Osteoblast (primary cell): ENCODE measurements at regions not wholly inside any gene's neighbourhood (a gene's known extent, or its start where the extent isn't known, plus 50 kb on each side); places are given as distances from the start of the nearest gene placed in this dataset. TPM values are rescaled to one million over a fixed set of nuclear protein-coding genes. Genes with fewer than 3 reads are reported as not detected.
A peak's percentile ranks its signal among the peaks of the same experiment; 100 is the strongest.

ENCODE experiments used
- DNase-seq: peaks from one replicate; pipeline ENCODE4 v3.0.0; 2011; ENCODE audit warnings: low spot score, mixed read lengths; ENCODE audit not compliant: insufficient read length; ENCODE audit errors: missing footprints
- H2AFZ ChIP-seq: 2 replicates; pipeline ENCODE4 v1.6.0; 2011; ENCODE audit warnings: mild to moderate bottlenecking, low read length
- H3K27ac ChIP-seq: 2 replicates; pipeline ENCODE4 v1.5.1; 2011; ENCODE audit warnings: mild to moderate bottlenecking, low read depth, low read length, moderate library complexity
- H3K27me3 ChIP-seq: 2 replicates; pipeline ENCODE4 v1.6.0; 2012; ENCODE audit warnings: mild to moderate bottlenecking, control low read depth, inconsistent platforms, low read length, moderate library complexity; ENCODE audit not compliant: insufficient read depth
- H3K36me3 ChIP-seq: 2 replicates; pipeline ENCODE4 v1.5.1; 2011; ENCODE audit warnings: mild to moderate bottlenecking, low read length, control low read depth, moderate library complexity; ENCODE audit not compliant: insufficient read depth
- H3K4me1 ChIP-seq: 2 replicates; pipeline ENCODE4 v1.5.1; 2011; ENCODE audit warnings: mild to moderate bottlenecking, low read length, control low read depth, moderate library complexity; ENCODE audit not compliant: insufficient read depth
- H3K4me2 ChIP-seq: 2 replicates; pipeline ENCODE4 v1.6.0; 2011; ENCODE audit warnings: mild to moderate bottlenecking, low read length; ENCODE audit not compliant: insufficient read depth
- H3K4me3 ChIP-seq: fragments of 200-600 bp; sonication (generic); 3 replicates; pipeline ENCODE4 v1.5.1; 2012; ENCODE audit warnings: mild to moderate bottlenecking, low read length, inconsistent platforms; ENCODE audit not compliant: insufficient read depth
- H3K79me2 ChIP-seq: 2 replicates; pipeline ENCODE4 v1.6.0; 2012; ENCODE audit warnings: mild to moderate bottlenecking, low read length, control low read depth, inconsistent platforms; ENCODE audit not compliant: insufficient read depth
- H3K9me3 ChIP-seq: 2 replicates; pipeline ENCODE4 v1.5.1; 2011; ENCODE audit warnings: low read depth, low read length, control low read depth
- H4K20me1 ChIP-seq: 2 replicates; pipeline ENCODE4 v1.6.0; 2012; ENCODE audit warnings: mild to moderate bottlenecking, low read length, control low read depth; ENCODE audit not compliant: insufficient read depth
- small RNA-seq: library from RNA; depleted of rRNA; stranded (forward); fragments of <200 nt; gene quantifications from one replicate; pipeline ENCODE3, GENCODE V24; 2012
- TF ChIP-seq, protein P1 (sequence below): IDR thresholded peaks from 2 replicates; pipeline ENCODE4 v1.5.1; 2011; ENCODE audit warnings: mild to moderate bottlenecking, low read depth, low read length, moderate library complexity; ENCODE audit errors: extremely low read depth

DNA sequence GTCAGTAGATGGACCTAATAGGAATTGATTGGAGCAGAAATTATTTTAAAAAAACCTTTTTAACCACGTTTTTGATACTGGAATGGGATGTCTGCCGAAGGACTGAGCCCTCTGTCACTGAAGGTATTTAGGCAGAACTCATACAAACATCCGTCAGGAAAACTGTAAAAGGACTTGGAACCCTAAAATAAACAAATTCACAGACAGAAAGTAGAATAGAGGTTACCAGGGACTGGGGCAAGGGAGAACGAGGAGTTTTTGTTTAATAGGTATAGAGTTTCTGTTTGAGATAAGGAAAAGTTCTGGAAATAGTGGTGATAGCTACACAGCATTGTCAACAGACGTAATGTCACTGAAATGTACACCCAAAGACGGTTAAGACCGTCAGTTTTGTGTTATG lies 105.5 kb downstream of the BCOR start:
- Histone ChIP-seq H4K20me1 (no peaks in the 10 kb centered on the region), H3K27ac (no peak overlapping the region), H2AFZ (no peak overlapping the region), H3K9me3 (no peaks in the 10 kb centered on the region), H3K4me3 (no peak overlapping the region), H3K79me2 (no peaks in the 10 kb centered on the region), H3K4me1 (no peaks in the 10 kb centered on the region), H3K36me3 (no peaks in the 10 kb centered on the region), H3K27me3 (peaks cover 5% of the 10 kb centered on the region), H3K4me2 (no peak overlapping the region)
- TF ChIP-seq, protein P1, sequence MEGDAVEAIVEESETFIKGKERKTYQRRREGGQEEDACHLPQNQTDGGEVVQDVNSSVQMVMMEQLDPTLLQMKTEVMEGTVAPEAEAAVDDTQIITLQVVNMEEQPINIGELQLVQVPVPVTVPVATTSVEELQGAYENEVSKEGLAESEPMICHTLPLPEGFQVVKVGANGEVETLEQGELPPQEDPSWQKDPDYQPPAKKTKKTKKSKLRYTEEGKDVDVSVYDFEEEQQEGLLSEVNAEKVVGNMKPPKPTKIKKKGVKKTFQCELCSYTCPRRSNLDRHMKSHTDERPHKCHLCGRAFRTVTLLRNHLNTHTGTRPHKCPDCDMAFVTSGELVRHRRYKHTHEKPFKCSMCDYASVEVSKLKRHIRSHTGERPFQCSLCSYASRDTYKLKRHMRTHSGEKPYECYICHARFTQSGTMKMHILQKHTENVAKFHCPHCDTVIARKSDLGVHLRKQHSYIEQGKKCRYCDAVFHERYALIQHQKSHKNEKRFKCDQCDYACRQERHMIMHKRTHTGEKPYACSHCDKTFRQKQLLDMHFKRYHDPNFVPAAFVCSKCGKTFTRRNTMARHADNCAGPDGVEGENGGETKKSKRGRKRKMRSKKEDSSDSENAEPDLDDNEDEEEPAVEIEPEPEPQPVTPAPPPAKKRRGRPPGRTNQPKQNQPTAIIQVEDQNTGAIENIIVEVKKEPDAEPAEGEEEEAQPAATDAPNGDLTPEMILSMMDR, result no peak
- no peak for DNase-seq

DNA sequence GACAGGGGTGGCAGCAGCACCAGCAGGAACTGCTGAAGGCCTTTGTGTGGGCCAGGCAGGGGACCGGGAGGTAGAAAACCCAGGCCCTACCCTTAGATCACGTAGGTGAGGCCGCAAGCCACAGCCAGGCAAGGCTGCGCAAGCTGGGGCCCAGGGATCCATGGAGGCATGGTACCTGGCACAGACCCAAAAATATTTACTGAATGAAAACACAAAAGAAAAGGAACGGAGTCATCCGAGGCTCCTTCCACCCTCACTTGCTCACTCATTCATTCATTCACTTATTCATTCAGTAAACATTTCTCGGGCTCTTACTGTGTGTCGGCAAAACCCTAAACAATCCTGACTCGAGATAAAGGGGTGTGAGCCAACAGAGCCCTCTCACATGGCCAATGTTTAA lies 102.3 kb downstream of the BCOR start:
- H3K27ac ChIP-seq, result no peak overlapping the region
- peaks cover 5% of the 10 kb centered on the region for H3K27me3 ChIP-seq
- DNase-seq, result peak; percentile 23
- H3K4me3 ChIP-seq, result no peak overlapping the region
- TF ChIP-seq, protein P1, result no peak
- no peaks in the 10 kb centered on the region for H3K4me1 ChIP-seq
- no peak overlapping the region for H3K4me2 ChIP-seq
- no peaks in the 10 kb centered on the region for H3K79me2 ChIP-seq
- no peaks in the 10 kb centered on the region for H3K36me3 ChIP-seq
- H2AFZ ChIP-seq, result no peak overlapping the region
- no peaks in the 10 kb centered on the region for H4K20me1 ChIP-seq
- H3K9me3 ChIP-seq, result no peaks in the 10 kb centered on the region

DNA sequence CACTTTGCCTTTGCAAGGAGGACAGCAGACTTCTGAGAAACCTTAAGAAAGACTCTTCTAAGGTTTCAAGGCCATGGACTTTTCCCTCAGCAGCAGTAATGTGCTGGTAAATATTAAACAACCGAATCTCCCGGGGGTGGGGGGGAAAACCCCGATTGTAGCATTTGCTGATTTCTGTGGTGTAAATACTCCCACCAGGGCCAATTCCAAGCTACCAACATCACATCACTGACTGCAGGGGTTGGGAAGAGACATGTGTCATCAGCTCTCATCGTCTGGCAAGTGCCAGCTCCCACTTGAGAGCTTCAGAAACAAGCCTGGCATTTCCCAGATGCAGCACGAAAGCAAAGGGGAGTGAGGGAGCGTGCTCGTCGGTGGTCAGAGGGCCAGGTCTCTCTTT lies 101.2 kb downstream of the BCOR start:
- H3K4me3 ChIP-seq, result no peak overlapping the region
- no peak overlapping the region for H2AFZ ChIP-seq
- no peaks in the 10 kb centered on the region for H4K20me1 ChIP-seq
- H3K27me3 ChIP-seq, result no peaks in the 10 kb centered on the region
- H3K36me3 ChIP-seq, result no peaks in the 10 kb centered on the region
- H3K4me2 ChIP-seq, result peak overlapping the region; percentile 24
- TF ChIP-seq, protein P1, result no peak
- H3K27ac ChIP-seq, result no peak overlapping the region
- no peaks in the 10 kb centered on the region for H3K9me3 ChIP-seq
- no peaks in the 10 kb centered on the region for H3K4me1 ChIP-seq
- H3K79me2 ChIP-seq, result no peaks in the 10 kb centered on the region
- peak; percentile 75 for DNase-seq

DNA sequence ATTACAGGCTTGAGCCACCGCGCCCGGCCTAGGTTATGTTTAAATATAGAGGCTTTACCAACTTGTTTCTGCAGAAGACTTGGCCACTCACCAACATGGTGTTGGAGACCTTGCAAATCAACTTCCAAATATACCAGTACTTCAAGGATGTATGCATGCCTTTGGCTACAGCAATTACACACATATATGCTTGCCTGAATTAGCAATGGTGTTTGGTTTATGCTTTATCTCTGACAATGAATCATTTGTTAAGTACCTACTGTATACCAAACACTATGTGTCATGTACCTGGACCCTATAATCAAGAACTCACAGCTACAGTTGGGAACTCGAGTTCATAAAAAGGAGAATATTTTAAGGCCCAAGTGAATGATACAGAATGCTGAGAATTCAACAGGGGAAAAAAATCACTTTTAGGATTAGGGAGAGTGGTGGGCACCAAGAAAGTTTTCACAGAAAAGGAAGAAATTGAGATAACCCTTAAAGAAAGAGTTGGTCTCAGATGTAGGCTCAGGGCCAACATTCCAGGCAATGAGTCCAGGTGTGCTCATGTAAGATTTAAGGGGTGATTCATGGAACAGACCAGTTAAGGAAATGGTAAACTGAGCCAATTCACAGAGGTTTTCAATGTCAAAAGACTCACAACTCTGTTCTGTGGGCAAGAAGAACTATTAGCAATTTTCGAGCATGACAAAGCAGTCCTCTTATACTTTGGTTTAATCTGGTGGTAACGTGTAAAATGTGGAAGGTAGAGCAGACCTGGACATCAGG lies 98.9 kb downstream of the BCOR start:
- H3K9me3 ChIP-seq, result no peaks in the 10 kb centered on the region
- no peak overlapping the region for H2AFZ ChIP-seq
- no peak overlapping the region for H3K4me2 ChIP-seq
- no peak overlapping the region for H3K27ac ChIP-seq
- peaks cover 1% of the 10 kb centered on the region for H3K4me1 ChIP-seq
- peak; percentile 21 for DNase-seq
- no peaks in the 10 kb centered on the region for H3K36me3 ChIP-seq
- peaks cover 2% of the 10 kb centered on the region for H3K27me3 ChIP-seq
- H4K20me1 ChIP-seq, result no peaks in the 10 kb centered on the region
- no peak overlapping the region for H3K4me3 ChIP-seq
- TF ChIP-seq, protein P1, result no peak
- no peaks in the 10 kb centered on the region for H3K79me2 ChIP-seq

Small RNA genes lying in the stretch of these regions (small RNA-seq; reads per million reads assigned to genes)
- not detected for gene MIR1587
- not detected for gene MIR3937
- gene RN7SL732P, result not detected
- gene RNU6-591P, result not detected
